ENCODE measurements at regions not wholly inside any gene's neighbourhood (a gene's known extent, or its start where the extent isn't known, plus 50 kb on each side); places are given as distances from the start of the nearest gene placed in this dataset.
"Not testable (repeated sequence)": the region's sequence is repeated elsewhere in the genome, so short reads cannot be mapped to it uniquely, and the experiment has no call there.

- Histone ChIP-seq H3K9ac (ENCODE audit: low read depth, low read length) (no peak overlapping the region), H3K36me3 (ENCODE audit: insufficient read depth, low read length) (no peaks in the 10 kb centered on the region), H3K4me1 (ENCODE audit: insufficient read depth, low read length) (no peaks in the 10 kb centered on the region), H3K9me3 (ENCODE audit: control insufficient read depth, insufficient read depth, low read length) (no peaks in the 10 kb centered on the region)
Measured at GRCh38 chr1:187936667-187937066, 1107.9 kb downstream of the PLA2G4A start.

DNA sequence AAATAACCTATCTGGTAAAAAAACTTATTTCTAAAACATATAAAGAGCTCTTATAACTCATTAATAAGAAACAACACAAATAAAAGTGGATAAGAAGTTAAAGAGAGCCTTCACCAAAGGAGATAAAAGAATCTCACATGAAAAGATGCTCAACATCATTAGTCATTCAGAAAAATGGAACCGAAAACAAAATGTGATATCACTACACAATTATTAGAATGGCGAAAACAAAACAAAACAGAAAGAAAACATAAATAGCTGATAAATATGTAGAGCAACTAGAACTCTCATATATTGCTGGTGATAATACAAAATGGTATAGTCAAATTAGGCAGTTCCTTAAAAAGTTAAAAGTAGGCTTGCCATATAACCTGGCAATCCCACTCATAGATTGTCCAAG, 1109.3 kb downstream of the PLA2G4A start:
- Histone ChIP-seq H3K36me3 (ENCODE audit: insufficient read depth, low read length) (no peaks in the 10 kb centered on the region), H3K9me3 (ENCODE audit: control insufficient read depth, insufficient read depth, low read length) (no peaks in the 10 kb centered on the region), H3K9ac (ENCODE audit: low read depth, low read length) (no peak overlapping the region), H3K4me1 (ENCODE audit: insufficient read depth, low read length) (no peaks in the 10 kb centered on the region)

- Histone ChIP-seq H3K36me3 (ENCODE audit: insufficient read depth, low read length) (no peaks in the 10 kb centered on the region), H3K9ac (ENCODE audit: low read depth, low read length) (no peak overlapping the region), H3K4me1 (ENCODE audit: insufficient read depth, low read length) (no peaks in the 10 kb centered on the region), H3K9me3 (ENCODE audit: control insufficient read depth, insufficient read depth, low read length) (peaks cover 8% of the 10 kb centered on the region; the same call in 1 of the 2 replicates)
Measured at GRCh38 chr1:187942986-187943385, 1114.2 kb downstream of the PLA2G4A start.

- H3K9me3 ChIP-seq (ENCODE audit: control insufficient read depth, insufficient read depth, low read length), result peaks cover 8% of the 10 kb centered on the region; the same call in 1 of the 2 replicates
- H3K36me3 ChIP-seq (ENCODE audit: insufficient read depth, low read length), result no peaks in the 10 kb centered on the region
- no peak overlapping the region for H3K9ac ChIP-seq (ENCODE audit: low read depth, low read length)
- H3K4me1 ChIP-seq (ENCODE audit: insufficient read depth, low read length), result no peaks in the 10 kb centered on the region
Measured at GRCh38 chr1:187943606-187944403, 1115.1 kb downstream of the PLA2G4A start.

- H3K4me1 ChIP-seq (ENCODE audit: insufficient read depth, low read length); H3K9me3 ChIP-seq (ENCODE audit: control insufficient read depth, insufficient read depth, low read length); H3K9ac ChIP-seq (ENCODE audit: low read depth, low read length); H3K36me3 ChIP-seq (ENCODE audit: insufficient read depth, low read length): not testable (repeated sequence)
Measured at GRCh38 chr1:187946661-187947060, 1117.9 kb downstream of the PLA2G4A start.

- H3K9me3 ChIP-seq (ENCODE audit: control insufficient read depth, insufficient read depth, low read length), result peaks cover 10% of the 10 kb centered on the region; the same call in 1 of the 2 replicates
- no peaks in the 10 kb centered on the region for H3K36me3 ChIP-seq (ENCODE audit: insufficient read depth, low read length)
- no peak overlapping the region for H3K9ac ChIP-seq (ENCODE audit: low read depth, low read length)
- no peaks in the 10 kb centered on the region for H3K4me1 ChIP-seq (ENCODE audit: insufficient read depth, low read length)
Measured at GRCh38 chr1:187947359-187947758, 1118.6 kb downstream of the PLA2G4A start.

DNA sequence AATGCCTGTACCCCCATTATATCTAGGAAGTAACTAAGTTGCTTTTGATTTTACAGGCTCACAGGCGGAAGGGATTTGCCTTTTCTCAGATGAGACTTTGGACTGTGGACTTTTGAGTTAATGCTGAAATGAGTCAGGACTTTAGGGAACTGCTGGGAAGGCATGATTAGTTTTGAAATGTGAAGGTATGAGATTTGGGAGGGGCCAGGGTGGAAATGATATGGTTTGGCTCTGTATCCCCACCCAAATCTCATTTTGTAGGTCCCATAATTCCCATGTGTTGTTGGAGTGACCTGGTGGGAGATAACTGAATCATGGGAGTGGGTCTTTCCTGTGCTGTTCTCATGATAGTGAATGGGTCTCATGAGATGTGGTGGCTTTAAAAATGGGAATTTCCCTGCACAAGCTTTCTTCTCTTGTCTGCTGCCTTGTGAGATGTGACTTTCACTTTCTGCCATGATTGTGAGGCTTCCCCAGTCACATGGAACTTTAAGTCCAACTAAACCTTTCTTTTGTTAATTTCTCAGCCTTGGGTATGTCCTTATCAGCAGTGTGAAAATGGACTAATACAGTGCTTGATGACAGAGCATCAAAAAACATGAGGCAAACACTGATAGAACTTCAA, 1119.5 kb downstream of the PLA2G4A start:
- no peaks in the 10 kb centered on the region for H3K4me1 ChIP-seq (ENCODE audit: insufficient read depth, low read length)
- H3K9me3 ChIP-seq (ENCODE audit: control insufficient read depth, insufficient read depth, low read length), result peaks cover 13% of the 10 kb centered on the region; the same call in 1 of the 2 replicates
- no peaks in the 10 kb centered on the region for H3K36me3 ChIP-seq (ENCODE audit: insufficient read depth, low read length)

DNA sequence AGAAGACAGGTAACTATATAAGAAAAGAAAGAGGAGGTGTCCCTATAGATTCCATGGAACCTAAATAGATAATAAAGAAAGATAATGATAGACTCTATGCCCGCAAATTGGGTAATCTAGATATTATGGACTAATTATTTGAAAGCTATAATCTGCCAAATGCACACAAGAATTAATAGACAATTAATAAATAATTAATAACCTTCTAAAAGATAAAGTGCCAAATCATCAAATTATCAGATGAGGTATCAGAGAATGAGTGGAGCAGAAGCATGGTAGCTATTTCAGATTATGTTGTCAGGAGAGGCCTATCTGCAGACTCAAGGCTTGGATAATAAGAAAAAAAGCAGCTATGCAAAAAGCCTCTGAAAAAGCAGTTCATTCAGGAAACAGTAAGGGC, 1120.8 kb downstream of the PLA2G4A start:
- H3K4me1 ChIP-seq (ENCODE audit: insufficient read depth, low read length), result no peaks in the 10 kb centered on the region
- H3K9ac ChIP-seq (ENCODE audit: low read depth, low read length), result no peak overlapping the region
- no peaks in the 10 kb centered on the region for H3K36me3 ChIP-seq (ENCODE audit: insufficient read depth, low read length)
- peaks cover 13% of the 10 kb centered on the region; the same call in 1 of the 2 replicates for H3K9me3 ChIP-seq (ENCODE audit: control insufficient read depth, insufficient read depth, low read length)

More for the DNA sequence above, 1119.5 kb downstream of the PLA2G4A start:
- no peak overlapping the region for H3K9ac ChIP-seq (ENCODE audit: low read depth, low read length)

- H3K9ac ChIP-seq (ENCODE audit: low read depth, low read length), result no peak overlapping the region
- H3K36me3 ChIP-seq (ENCODE audit: insufficient read depth, low read length), result no peaks in the 10 kb centered on the region
- no peaks in the 10 kb centered on the region for H3K4me1 ChIP-seq (ENCODE audit: insufficient read depth, low read length)
- H3K9me3 ChIP-seq (ENCODE audit: control insufficient read depth, insufficient read depth, low read length), result peaks cover 12% of the 10 kb centered on the region; the same call in 1 of the 2 replicates
Measured at GRCh38 chr1:187951817-187952216, 1123.1 kb downstream of the PLA2G4A start.

DNA sequence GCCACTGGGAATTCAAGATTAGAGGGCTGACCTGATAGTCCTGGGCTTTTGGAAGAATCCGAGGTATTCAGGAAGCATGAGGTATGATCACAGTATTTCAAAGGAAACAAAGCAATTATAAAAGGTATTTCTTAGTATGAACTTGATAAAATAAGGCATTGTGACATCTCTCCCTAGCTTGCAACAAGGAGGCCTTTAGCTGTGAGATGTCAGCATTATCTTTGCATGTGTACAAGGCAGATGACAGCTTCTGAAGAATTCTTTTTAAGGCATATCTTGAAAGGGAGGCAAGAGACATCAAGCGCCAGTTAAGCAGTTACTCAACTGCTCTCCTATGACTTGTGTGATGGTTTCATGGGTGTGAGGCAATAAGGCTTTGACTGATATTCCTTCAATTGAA, 1123.7 kb downstream of the PLA2G4A start:
- no peaks in the 10 kb centered on the region for H3K4me1 ChIP-seq (ENCODE audit: insufficient read depth, low read length)
- no peaks in the 10 kb centered on the region for H3K36me3 ChIP-seq (ENCODE audit: insufficient read depth, low read length)
- peaks cover 6% of the 10 kb centered on the region; the same call in 1 of the 2 replicates for H3K9me3 ChIP-seq (ENCODE audit: control insufficient read depth, insufficient read depth, low read length)
- H3K9ac ChIP-seq (ENCODE audit: low read depth, low read length), result no peak overlapping the region

GRCh38 chr1:187956975-187957374, 1128.2 kb downstream of the PLA2G4A start:
- no peaks in the 10 kb centered on the region for H3K4me1 ChIP-seq (ENCODE audit: insufficient read depth, low read length)
- peaks cover 6% of the 10 kb centered on the region; the same call in 1 of the 2 replicates for H3K9me3 ChIP-seq (ENCODE audit: control insufficient read depth, insufficient read depth, low read length)
- no peak overlapping the region for H3K9ac ChIP-seq (ENCODE audit: low read depth, low read length)
- H3K36me3 ChIP-seq (ENCODE audit: insufficient read depth, low read length), result no peaks in the 10 kb centered on the region

DNA sequence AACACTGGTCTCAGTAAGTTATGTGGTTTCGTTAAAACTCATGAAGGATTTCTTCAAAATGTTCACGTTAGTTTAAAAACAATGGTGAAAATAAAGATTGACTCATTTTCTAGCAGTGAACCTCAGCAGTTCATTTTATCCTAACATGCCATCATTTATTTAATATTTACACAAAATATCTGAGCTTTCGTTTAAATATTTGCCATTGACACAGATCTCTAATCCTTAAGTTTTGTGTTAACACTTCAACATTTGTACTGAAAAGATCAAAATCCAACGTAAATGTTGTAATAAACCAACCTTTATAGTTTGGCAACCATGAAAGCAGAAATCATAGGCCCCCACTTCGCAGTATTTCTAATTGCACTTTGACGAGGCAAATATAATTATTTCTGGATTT, 1129.5 kb downstream of the PLA2G4A start:
- Histone ChIP-seq H3K9me3 (ENCODE audit: control insufficient read depth, insufficient read depth, low read length) (no peaks in the 10 kb centered on the region), H3K9ac (ENCODE audit: low read depth, low read length) (no peak overlapping the region), H3K4me1 (ENCODE audit: insufficient read depth, low read length) (no peaks in the 10 kb centered on the region), H3K36me3 (ENCODE audit: insufficient read depth, low read length) (no peaks in the 10 kb centered on the region)

DNA sequence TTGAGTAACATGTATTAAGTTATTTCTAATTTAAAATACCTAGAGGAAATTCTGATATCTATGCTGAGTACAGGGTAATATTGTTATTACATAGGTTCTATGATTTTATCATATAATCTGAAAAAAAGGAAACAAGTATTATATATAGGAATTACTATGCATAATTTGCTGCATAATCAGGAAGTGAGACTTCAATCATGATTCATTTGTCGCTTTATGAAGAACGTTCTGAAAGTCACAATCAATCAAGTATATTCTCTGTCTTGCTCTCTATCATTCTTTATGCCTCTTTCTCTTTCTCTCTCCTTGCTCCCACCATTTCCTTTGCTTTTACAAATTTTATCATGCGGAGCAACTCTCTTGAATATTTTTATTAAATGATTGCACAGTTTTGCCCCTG, 1130.3 kb downstream of the PLA2G4A start:
- H3K9ac ChIP-seq (ENCODE audit: low read depth, low read length), result no peak overlapping the region
- no peaks in the 10 kb centered on the region for H3K36me3 ChIP-seq (ENCODE audit: insufficient read depth, low read length)
- H3K9me3 ChIP-seq (ENCODE audit: control insufficient read depth, insufficient read depth, low read length), result no peaks in the 10 kb centered on the region
- no peaks in the 10 kb centered on the region for H3K4me1 ChIP-seq (ENCODE audit: insufficient read depth, low read length)

DNA sequence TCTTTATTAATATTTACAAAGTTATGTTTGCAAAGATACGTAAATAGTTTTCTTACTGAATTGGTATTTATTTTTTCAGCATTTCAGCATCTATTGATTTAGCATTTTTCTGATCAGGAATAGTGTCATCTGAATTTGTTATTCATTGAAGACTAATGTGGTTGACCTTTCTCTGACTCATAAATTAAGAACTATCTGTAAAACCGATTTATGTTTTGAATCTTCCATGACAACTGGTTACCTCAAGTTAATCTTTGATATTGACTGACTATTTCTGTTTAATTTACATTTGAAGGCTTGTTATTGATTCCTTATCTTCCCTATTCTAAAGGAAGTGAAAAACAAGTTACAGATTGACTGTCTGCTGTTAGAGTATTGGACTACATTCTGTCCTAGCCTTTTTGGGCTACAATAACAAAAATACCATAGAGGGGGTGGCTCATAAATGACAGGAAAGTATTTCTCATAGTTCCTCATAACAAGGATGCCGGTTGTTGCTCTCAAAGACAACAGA, 1131.4 kb downstream of the PLA2G4A start:
- Histone ChIP-seq H3K9me3 (ENCODE audit: control insufficient read depth, insufficient read depth, low read length) (no peaks in the 10 kb centered on the region), H3K36me3 (ENCODE audit: insufficient read depth, low read length) (no peaks in the 10 kb centered on the region), H3K9ac (ENCODE audit: low read depth, low read length) (no peak overlapping the region), H3K4me1 (ENCODE audit: insufficient read depth, low read length) (no peaks in the 10 kb centered on the region)

GRCh38 chr1:187961895-187962294, 1133.1 kb downstream of the PLA2G4A start:
- no peaks in the 10 kb centered on the region for H3K36me3 ChIP-seq (ENCODE audit: insufficient read depth, low read length)
- no peak overlapping the region for H3K9ac ChIP-seq (ENCODE audit: low read depth, low read length)
- no peaks in the 10 kb centered on the region for H3K4me1 ChIP-seq (ENCODE audit: insufficient read depth, low read length)
- no peaks in the 10 kb centered on the region for H3K9me3 ChIP-seq (ENCODE audit: control insufficient read depth, insufficient read depth, low read length)
